ENCODE measurements at regions not wholly inside any gene's neighbourhood (a gene's known extent, or its start where the extent isn't known, plus 50 kb on each side); places are given as distances from the start of the nearest gene placed in this dataset.

- peak; percentile 74 for DNase-seq
These were observed 264.3 kb downstream of the TXNL1 start for GRCh38 chr18:56374007-56374655.

DNA sequence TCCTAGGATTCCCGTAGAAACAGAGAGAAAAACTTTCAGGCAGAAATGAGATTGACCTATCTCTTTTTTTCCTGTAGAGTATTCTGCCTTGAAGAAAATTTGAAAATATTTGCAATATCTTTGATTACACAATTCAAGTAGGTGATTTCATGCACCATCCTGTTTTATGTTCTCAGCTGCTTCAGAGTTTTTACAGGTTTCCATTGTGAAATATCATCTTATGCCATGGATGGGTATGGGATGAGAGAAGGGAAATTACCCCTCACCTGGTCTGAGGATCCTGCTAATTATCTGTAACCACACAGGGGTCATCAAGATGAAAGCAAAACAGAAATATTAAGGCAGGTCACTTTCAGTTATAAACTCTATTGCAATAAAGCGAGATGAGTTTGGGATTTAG lies 264.8 kb downstream of the TXNL1 start:
- peak; percentile 47 for DNase-seq

GRCh38 chr18:56368066-56368465 lies 270.3 kb downstream of the TXNL1 start:
- DNase-seq = no peak

- peak; percentile 69 for DNase-seq
These were observed 279.6 kb downstream of the TXNL1 start for GRCh38 chr18:56358608-56359280.

DNA sequence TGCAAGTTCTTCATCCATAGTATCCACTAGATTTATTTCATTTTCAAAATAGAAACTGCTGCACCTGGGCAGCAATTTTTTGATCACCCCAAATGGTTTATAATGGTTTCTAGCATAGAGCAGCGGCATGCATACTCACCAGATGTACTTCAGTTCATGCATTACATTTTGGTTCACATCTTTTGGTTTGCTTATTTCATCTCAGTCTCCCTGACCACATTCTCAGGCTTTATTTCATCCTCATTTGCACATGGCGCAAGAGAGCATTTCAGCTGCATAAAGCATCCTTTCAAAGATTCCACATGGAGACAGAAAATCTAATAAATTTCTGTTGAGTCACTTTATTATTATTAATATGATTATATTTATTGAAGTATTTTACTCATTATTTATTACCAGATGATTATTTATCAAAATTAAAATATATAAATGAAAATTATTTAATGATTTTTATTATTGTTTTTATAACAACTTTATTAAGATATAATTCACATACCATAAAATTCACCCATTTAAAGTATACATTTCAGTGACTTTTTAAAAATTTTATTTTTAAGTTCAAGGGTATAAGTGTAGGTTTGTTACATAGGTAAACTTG lies 284.6 kb downstream of the TXNL1 start:
- no peak for DNase-seq

GRCh38 chr18:56351911-56352500 lies 286.4 kb downstream of the TXNL1 start:
- DNase-seq = no peak

GRCh38 chr18:56337507-56337906 lies 300.9 kb downstream of the TXNL1 start:
- DNase-seq = no peak

- no peak for DNase-seq
These were observed 304.6 kb downstream of the TXNL1 start for GRCh38 chr18:56333839-56334238.

DNA sequence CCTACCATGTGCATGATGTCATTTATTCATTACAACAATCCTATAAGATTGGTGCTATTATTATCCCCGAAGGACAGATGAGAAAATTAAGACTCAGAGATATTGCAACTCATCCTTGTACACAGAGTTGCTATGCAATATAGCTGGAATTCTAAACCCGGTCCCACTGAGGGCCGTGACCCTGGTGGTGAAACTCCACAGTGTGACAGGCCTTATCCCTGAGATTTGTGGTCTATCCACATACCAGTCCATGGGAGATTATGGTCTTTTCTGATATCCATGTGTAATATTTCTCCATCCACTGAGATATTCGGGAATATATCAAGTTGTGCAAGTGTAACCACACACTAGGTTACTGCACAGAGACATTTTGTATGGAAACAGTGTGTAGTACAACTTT lies 305.2 kb downstream of the TXNL1 start:
- no peak for DNase-seq

GRCh38 chr18:56332371-56332770 lies 306.0 kb downstream of the TXNL1 start:
- no peak for DNase-seq

DNA sequence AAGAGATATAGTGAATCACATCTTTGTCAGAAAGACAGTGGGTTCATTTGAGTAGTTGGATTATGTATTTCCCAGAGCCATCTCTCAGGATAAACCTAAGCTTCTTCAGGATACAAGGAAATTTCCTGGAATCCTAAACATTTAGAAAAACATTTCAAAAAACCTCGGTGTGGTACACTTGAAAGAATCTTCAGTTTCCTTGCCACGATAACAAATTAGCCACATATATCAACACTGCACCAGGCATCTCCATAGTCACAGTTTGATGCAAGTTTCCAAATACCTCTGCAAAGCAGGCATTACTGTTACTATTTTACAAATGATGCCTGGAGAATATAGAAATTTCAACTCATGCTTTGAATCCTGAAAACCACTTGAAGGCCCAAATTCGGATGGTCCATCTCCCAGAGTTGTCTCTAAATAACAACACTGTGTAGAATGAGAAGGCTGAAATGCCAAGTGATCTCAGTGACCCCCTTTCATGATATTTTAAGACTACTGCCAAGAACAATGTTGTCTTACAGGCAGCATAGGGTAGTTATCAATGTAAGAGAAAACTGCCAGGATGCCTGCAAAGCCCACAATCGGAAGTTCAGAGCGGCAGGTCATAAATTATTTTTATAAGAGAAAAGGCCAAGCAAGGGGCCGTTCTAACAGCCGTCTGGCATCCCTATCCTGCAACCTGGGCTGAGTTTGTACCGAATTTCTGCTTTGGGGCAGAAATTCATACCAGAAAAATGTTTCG lies 307.9 kb downstream of the TXNL1 start:
- DNase-seq = no peak

- no peak for DNase-seq
These were observed 308.9 kb downstream of the TXNL1 start for GRCh38 chr18:56329536-56329935.

DNA sequence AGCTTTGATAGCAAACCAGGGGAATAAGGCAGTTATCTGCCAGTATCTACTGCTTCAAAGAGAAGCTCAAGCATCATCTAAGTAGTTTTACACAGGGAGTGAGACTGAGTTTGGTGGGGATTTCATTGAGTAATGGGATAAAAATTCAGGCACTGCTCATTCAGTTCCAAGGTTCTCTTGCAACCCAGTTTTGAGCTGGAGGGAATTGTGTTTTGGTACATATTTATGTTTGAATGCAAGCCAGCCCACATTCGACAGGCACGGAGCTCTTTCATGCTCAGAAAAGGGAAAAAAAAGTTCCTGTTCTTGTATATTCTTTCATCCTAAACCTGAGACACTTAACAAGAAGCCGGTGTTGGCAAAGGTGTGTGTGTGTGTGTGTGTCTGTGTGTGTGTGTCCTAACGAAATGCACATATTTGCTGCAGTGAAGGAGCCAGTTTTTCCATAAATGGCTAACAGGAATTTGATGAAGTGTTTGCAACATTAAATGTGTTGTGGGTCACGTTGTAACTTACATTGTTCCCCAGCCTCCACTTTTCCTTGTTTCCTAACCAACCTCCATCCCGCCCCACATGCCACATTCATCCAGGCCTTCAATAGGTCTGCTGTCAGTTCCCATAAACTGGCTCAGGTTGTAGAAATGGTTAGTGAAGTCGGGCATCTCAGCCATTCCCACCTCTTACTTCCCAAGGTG lies 311.1 kb downstream of the TXNL1 start:
- no peak for DNase-seq

- DNase-seq = no peak
These were observed 311.9 kb downstream of the TXNL1 start for GRCh38 chr18:56326336-56327072.

GRCh38 chr18:56323673-56324072 lies 314.7 kb downstream of the TXNL1 start:
- DNase-seq = peak; percentile 24

DNA sequence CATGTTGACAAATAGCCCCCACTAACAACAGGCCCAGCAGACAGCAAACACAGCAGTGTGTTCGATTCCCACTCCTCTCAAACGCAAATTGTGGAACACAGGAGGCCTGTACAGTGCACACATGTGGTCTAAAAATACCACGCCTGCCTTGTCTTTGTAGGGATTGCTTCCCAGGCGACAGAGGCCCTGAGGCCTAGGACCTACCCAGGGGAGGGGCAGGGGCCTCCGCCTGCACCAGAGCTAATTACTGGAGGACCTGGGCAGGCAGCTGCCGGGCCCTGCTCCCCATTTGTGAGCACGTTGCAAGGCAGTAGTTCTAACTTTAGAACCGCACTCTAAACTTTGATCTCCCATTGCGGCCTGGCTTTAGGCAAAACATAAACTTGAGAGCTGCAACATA lies 316.0 kb downstream of the TXNL1 start:
- peak; percentile 91 for DNase-seq

DNA sequence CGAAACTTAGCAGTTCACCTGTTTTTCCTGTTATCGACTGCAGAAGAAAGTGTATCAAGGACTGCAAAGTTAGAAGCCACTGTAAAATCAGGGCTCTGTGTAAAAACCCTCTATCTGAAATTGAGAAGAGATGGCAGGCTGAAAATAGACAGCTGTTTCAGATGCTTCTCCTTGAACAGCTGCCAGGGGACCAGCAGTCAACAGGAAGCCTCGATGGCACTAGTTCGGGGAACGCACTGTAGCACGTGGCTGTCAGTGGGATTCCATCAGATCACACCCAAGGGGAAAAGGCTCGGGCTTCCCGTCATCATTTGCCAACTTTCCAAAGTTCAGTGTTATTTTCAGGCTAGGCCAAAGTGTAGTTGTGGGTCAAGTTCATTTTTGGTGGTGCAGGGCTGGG lies 316.9 kb downstream of the TXNL1 start:
- DNase-seq = no peak

DNA sequence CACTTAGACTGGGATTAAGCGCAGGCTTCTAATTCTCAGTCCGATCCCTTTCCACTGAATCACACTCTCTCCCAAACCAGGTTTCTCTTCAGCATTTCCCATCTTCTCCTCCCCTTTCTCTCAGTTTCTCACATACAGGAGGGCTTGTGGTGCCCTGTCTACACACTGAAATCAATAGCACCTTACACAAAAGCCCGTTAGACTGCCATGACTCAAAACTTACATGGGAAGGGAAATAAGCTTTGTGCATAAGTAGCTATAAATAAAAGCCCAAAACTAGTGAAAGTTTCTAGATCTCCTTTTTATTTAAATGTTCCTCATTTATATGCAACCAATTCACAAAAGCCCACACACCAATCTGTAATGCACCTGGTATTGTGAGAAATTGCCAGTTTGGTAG lies 318.4 kb downstream of the TXNL1 start:
- DNase-seq = no peak

DNA sequence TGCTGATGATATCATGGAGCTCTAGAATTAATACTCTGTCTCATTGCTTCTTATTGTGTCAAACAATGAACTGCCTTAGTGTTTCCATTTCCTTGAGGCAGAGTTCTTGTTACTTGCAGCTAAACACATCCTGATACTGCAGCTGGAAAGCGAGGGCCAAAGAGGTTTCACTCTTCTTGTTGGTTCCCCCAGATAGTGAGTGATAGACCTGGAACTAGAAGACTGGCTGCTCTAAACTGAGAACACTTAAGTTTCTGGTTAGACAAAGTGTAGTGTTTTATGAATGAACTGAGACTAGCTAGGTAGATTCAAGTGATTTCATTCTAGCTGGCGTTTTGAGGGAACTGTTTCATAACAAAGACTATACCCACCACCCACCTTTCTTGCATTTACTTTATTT lies 321.7 kb downstream of the TXNL1 start:
- no peak for DNase-seq

DNA sequence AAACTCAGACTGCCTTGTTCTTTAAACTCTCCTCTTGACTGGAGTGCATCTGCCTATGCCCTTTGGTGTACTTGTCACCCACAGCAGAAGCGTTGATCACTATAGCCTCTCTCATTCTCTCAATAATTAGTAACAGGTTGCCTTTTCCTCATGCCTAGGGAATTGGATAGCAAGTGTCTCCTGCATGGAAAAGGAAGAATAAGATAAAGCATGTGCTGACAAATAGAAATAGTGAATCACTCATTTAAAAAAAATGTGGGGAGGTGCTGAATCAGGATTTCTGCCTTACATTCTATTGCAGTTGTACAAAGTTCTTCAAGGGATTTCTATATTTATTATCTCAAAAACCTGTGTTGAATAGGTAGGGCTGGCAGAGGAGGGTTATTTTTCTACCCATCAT lies 323.0 kb downstream of the TXNL1 start:
- DNase-seq = no peak

DNA sequence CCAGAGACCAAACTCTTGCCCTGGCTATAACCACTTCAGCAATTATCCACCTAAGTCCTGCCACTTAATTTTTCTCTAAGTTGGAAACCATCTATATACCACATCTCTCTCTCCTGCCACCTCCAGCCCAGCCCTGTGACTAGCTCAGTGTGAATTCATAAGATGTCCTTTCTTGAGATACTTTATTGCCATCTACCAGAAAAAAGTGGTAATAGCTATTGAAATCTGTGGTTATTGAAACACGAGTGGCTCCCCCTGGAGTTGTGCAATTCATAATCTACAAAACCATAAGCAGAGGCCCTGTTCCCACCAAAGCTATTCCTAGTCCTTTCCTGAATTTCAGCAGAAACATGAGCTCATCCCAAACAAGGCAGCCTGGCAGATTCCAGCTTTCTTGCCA lies 324.0 kb downstream of the TXNL1 start:
- peak; percentile 61 for DNase-seq

All from NCI-H69 (cell line).